Mesothelial cell of epicardium (in vitro differentiated cells): ENCODE measurements at regions not wholly inside any gene's neighbourhood (a gene's known extent, or its start where the extent isn't known, plus 50 kb on each side); places are given as distances from the start of the nearest gene placed in this dataset.

Experiments used
- DNase-seq, 2 experiments: peaks; one replicate each; pipeline ENCODE4 v3.0.0; 2021; ENCODE audit warnings: low spot score in 2 of 2; ENCODE audit not compliant: unreplicated experiment in 2 of 2
- H3K27ac Mint-ChIP-seq: 2 replicates; pipeline ENCODE4 v1.8.0; 2021; ENCODE audit warnings: mixed read lengths
- H3K27me3 Mint-ChIP-seq: 2 replicates; pipeline ENCODE4 v1.8.0; 2021; ENCODE audit warnings: low read depth, mixed read lengths
- H3K36me3 Mint-ChIP-seq: 2 replicates; pipeline ENCODE4 v1.8.0; 2021; ENCODE audit warnings: mixed read lengths
- H3K4me1 Mint-ChIP-seq: 2 replicates; pipeline ENCODE4 v1.8.0; 2021; ENCODE audit warnings: mixed read lengths
- H3K4me3 Mint-ChIP-seq: 2 replicates; pipeline ENCODE4 v1.8.0; 2021; ENCODE audit warnings: mild to moderate bottlenecking, moderate library complexity, mixed read lengths
- H3K9me3 Mint-ChIP-seq: 2 replicates; pipeline ENCODE4 v1.8.0; 2021; ENCODE audit warnings: mixed read lengths
- TF ChIP-seq, protein P1 (sequence below): fragments of 200-600 bp; sonication (generic); IDR thresholded peaks from one replicate; pipeline ENCODE4 v1.5.0; 2021; ENCODE audit warnings: antibody characterized with exemption; ENCODE audit not compliant: unreplicated experiment

DNA sequence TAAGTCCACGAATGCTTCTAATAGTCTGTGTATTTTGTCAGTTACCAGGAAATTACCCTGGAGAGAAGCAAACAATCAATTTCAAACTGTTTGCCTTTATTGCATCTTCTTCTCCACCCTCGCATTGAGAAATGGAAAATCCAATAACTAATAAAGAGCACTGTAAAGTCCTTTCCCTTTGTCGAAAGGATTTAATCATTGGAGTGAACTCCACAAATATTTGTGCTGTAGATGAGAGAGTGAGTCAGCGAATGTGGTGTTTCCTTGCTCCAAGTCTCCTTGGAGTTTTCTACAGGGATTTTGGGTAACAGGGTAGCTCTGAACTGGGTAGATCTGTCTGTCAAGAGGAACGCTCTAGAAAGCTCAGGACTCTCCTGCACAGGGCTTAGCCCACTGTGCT is 240.2 kb downstream of the KCNS3 start:
- TF ChIP-seq, protein P1, sequence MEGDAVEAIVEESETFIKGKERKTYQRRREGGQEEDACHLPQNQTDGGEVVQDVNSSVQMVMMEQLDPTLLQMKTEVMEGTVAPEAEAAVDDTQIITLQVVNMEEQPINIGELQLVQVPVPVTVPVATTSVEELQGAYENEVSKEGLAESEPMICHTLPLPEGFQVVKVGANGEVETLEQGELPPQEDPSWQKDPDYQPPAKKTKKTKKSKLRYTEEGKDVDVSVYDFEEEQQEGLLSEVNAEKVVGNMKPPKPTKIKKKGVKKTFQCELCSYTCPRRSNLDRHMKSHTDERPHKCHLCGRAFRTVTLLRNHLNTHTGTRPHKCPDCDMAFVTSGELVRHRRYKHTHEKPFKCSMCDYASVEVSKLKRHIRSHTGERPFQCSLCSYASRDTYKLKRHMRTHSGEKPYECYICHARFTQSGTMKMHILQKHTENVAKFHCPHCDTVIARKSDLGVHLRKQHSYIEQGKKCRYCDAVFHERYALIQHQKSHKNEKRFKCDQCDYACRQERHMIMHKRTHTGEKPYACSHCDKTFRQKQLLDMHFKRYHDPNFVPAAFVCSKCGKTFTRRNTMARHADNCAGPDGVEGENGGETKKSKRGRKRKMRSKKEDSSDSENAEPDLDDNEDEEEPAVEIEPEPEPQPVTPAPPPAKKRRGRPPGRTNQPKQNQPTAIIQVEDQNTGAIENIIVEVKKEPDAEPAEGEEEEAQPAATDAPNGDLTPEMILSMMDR: no peak
- Mint-ChIP-seq H3K9me3 (no peaks in the 10 kb centered on the region), H3K4me3 (no peak overlapping the region), H3K36me3 (no peaks in the 10 kb centered on the region), H3K27ac (no peak overlapping the region), H3K27me3 (peaks cover 34% of the 10 kb centered on the region), H3K4me1 (no peaks in the 10 kb centered on the region)
- no peak for DNase-seq

DNA sequence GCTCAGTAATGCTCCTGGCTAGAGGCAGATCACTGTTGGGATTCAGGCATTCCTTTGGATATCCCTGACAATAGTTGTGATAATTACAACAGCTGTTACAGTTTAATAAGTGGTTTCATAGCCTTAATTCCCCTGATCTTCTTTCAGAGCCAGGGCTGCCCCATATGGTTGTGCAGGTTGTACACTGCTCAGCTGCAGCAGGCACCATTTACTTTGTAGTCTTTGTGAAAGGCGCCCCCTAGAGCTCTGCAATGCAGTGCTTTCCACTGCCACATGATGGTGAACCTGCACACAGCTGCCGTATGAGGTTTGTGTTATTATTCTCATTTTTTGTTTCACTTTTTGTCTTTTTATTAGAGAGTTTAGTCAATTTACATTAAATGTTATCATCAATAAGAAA is 239.1 kb downstream of the KCNS3 start:
- Mint-ChIP-seq H3K27ac (no peak overlapping the region), H3K27me3 (peaks cover 28% of the 10 kb centered on the region), H3K4me3 (no peak overlapping the region), H3K9me3 (no peaks in the 10 kb centered on the region), H3K36me3 (no peaks in the 10 kb centered on the region), H3K4me1 (no peaks in the 10 kb centered on the region)
- no peak for DNase-seq
- TF ChIP-seq, protein P1: no peak

DNA sequence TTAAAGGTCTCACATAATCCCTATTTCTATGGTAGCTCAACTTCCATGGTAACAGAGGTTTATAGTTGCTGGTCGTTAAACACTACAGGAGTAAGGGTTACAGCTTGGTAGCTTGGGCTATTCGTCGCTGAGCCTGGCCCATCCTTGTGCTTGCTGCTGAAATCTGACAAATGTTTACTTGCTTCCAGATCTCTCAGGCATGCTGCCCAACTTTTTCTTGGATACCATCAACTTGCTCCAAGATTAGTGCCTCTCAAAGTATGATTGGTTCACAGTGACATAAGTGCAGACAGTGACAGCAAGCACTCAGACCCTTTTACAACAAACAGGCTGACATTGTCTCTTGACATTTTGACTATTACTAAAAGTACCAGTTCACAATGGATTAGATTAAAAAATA is 231.8 kb downstream of the KCNS3 start:
- H3K9me3 Mint-ChIP-seq: no peaks in the 10 kb centered on the region
- no peak overlapping the region for H3K27ac Mint-ChIP-seq
- no peak overlapping the region for H3K4me3 Mint-ChIP-seq
- no peaks in the 10 kb centered on the region for H3K36me3 Mint-ChIP-seq
- no peak for DNase-seq
- no peaks in the 10 kb centered on the region for H3K4me1 Mint-ChIP-seq
- peaks cover 5% of the 10 kb centered on the region for H3K27me3 Mint-ChIP-seq
- TF ChIP-seq, protein P1: no peak

DNA sequence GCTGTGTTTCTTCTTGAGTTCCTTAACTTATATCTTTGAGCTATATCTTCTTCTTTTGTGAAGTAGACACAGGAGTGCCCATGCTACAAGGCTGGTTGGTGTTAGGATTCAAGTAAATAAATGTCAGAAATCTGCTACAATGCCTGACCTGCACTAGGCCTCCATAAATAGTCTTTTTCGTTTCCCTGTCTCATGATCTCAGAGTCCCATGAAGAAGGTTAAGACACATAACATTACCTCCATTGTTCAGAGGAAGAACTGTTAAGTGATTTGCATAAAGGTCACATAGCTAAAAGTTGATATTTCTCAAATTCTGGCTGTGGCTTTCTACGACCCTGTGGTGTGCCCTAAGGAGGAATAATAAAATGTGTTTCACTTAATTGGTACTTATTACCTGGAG is 228.4 kb downstream of the KCNS3 start:
- TF ChIP-seq, protein P1: no peak
- Mint-ChIP-seq H3K36me3 (no peaks in the 10 kb centered on the region), H3K27ac (no peak overlapping the region), H3K9me3 (no peaks in the 10 kb centered on the region), H3K27me3 (peaks cover 10% of the 10 kb centered on the region), H3K4me3 (no peak overlapping the region), H3K4me1 (no peaks in the 10 kb centered on the region)
- no peak for DNase-seq

DNA sequence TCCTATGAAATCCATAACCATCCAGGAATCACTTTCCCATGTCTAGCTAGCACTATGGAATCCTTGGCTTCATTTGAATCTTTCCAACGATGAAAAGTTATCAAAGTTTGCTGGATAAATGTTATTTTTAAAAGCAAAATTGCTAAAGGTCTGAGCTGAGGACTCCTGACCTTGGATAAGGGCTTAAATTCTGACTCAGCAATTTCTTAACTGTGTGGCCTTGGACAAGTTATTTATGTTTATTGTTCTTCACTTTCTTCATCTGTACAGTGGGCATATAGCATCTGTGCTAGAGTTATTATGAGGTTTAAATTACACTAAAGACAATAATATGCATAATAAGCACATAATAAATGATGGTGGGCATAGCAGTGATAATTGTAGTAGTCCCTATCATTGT is 227.5 kb downstream of the KCNS3 start:
- Mint-ChIP-seq H3K27me3 (peaks cover 12% of the 10 kb centered on the region), H3K36me3 (no peaks in the 10 kb centered on the region), H3K9me3 (no peaks in the 10 kb centered on the region), H3K4me1 (no peaks in the 10 kb centered on the region), H3K4me3 (no peak overlapping the region), H3K27ac (no peak overlapping the region)
- DNase-seq: no peak
- TF ChIP-seq, protein P1: no peak

DNA sequence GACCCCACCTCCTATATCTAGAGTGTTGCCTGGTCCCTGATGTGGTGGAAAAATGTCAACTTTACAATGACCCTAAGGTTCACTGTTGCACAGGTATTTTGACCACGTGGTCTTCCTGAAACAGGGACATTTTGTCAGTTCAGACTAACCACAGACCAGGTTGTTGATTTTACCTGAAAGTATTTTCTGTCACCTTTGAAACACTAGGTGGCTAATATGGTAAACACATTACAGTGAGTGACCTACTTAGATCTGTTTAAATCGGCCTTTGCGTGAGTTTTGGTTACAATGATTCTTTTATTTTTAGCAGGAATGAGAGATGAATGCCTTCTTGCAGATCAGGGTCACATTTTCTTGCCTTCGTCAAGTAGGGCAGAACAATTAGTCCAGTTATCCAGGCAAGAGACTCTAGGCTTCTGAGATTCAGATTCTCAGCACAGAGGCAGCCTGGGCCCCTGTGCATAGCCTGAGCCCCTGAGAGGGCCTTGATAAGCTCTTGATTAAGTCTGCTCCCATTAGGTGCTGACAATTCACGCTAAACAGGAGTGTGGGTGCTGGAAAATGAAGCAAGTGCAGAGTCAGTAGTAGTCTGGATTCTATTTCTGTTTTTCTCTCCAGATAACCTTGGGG is 226.2 kb downstream of the KCNS3 start:
- Mint-ChIP-seq H3K27ac (no peak overlapping the region), H3K9me3 (no peaks in the 10 kb centered on the region), H3K36me3 (no peaks in the 10 kb centered on the region), H3K27me3 (peaks cover 19% of the 10 kb centered on the region), H3K4me1 (no peaks in the 10 kb centered on the region), H3K4me3 (no peak overlapping the region)
- no peak for DNase-seq
- TF ChIP-seq, protein P1: no peak
